Adipose tissue (tissue), 3 donors: ENCODE measurements at regions not wholly inside any gene's neighbourhood (a gene's known extent, or its start where the extent isn't known, plus 50 kb on each side); places are given as distances from the start of the nearest gene placed in this dataset.
A peak's percentile ranks its signal among the peaks of the same experiment; 100 is the strongest.
"Not testable (repeated sequence)": the region's sequence is repeated elsewhere in the genome, so short reads cannot be mapped to it uniquely, and the experiment has no call there.

Experiments
- H3K27ac ChIP-seq: one replicate; pipeline ENCODE4 v1.5.1; 2013; ENCODE audit warnings: low read depth, low read length
- WGBS, 3 donors: extraction: QIAGEN DNeasy Blood & Tissue Kit; methylation state at CpG; one replicate each; pipeline ENCODE4 v1.1.7; 2013; 5-methylcytosine and 5-hydroxymethylcytosine counted together
- donor health status: healthy with polysubstance abuse.
- donor health status: Bipolar disorder and iron deficiency.
- donor health status: healthy.

DNA sequence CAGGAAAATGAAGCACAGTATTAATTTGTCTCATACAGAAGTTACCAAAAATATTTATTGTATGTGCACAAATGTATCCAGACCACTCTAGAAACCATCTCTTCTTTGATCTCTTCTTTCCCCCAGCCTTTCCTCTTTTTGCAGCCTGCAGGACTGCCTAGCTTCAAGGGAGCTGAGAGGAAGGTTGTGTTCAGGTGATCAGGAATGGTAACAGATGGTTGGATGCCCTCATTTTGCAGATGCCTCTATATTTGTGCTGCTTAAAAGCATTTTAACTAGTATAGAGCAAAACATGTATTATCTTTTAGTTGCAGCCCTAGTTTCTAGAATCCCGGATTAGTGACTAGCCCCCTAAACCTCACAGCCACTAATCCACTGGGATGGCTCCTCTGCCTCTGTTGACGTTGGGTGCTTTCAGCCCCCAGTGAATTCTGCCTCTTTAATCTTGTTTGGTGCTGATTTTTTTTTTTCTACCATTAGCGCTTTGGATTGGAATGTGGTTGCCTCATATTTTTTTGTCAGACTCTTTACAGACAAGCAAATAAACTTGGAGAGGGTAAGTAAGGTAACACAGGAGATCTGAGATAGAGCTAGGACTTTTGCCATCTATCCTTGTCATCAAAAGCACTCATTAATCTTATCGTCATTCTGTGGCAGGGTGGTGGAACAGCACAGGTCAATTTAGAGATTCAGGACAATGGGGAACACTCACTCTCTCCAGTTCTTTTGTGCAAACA is 103.8 kb upstream of the NDUFV2 start:
- 29 to 52% (median 43%) methylated on average over 4 of the region's 4 CpGs for WGBS, 3 donors
- H3K27ac ChIP-seq, result no peak overlapping the region

GRCh38 chr18:8999872-9000271 is 102.6 kb upstream of the NDUFV2 start:
- 75 to 83% (median 76%) methylated on average over 9 of the region's 9 CpGs for WGBS, 3 donors
- H3K27ac ChIP-seq, result no peak overlapping the region

- WGBS, 3 donors, result 53 to 64% (median 55%) methylated on average over 5 of the region's 5 CpGs
- no peak overlapping the region for H3K27ac ChIP-seq
These were observed 101.8 kb upstream of the NDUFV2 start for GRCh38 chr18:9000733-9001132.

DNA sequence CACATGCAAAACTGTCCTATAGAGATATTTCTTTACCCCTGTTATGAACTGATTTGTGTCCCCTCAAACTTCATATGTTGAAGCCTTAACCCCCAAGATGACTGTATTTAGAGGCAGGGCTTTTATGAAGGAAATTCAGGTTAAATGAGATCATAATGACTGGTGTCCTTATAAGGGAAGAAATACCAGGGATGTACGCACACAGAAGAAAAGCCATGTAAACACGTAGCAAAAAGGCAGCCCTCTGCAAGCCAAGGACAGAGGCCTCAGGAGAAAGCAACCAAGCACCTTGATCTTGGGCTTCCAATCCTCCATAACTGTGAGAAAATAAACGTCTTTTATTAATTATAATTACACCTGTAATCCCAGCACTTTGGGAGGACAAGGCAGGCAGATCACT is 101.3 kb upstream of the NDUFV2 start:
- H3K27ac ChIP-seq, result no peak overlapping the region
- WGBS, 3 donors, result 85 to 91% (median 88%) methylated on average over 3 of the region's 3 CpGs

DNA sequence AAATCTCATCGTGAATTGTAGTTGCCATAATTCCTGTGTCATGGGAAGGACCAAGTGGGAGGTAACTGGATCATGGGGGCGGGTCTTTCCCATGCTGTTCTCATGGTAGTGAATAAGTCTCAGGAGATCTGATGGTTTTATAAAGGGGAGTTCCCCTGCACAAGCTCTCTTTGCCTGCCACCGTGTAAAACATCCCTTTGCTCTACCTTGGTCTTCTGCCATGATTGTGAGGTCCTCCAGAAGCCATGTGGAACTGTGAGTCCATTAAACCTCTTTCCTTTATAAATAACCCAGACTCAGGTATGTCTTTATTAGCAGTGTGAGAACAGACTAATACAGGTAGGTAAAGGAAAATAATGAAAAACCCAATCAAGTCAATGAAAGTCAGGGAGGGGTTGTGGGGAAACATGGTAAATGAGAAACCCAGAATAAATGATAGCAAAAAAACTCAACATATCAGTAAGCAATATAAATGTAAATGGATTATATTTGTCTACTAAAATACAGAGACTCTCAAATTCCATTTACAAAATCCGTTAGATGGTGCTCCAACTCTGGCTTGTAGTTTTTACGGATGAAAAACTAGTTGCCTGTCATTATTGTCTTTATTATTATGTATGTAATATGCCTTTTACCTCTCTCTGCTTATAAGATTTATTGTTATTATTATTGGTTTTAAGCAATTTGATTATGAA is 98.9 kb upstream of the NDUFV2 start:
- 94 to 95% (median 95%) methylated on average over 5 of the region's 5 CpGs for WGBS, 3 donors
- no peak overlapping the region for H3K27ac ChIP-seq

DNA sequence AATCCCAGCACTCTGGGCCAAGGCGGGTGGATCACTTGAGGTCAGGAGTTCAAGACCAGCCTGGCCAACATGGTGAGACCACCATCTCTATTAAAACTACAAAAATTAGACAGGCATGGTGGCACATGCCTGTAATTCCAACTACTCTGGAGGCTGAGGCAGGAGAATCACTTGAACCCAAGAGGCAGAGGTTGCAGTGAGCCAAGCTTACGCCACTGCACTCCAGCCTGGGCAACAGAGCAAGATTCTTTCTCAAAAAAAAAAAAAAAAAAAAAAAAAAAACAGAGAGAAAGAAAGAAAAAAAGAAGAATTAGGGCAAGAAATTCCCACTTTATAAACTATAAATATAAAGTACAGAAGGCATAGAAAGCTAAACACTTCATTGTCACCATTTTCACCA is 98.2 kb upstream of the NDUFV2 start:
- 96 to 100% (median 98%) methylated on average over 2 of the region's 2 CpGs for WGBS, 3 donors
- H3K27ac ChIP-seq, result not testable (repeated sequence)

DNA sequence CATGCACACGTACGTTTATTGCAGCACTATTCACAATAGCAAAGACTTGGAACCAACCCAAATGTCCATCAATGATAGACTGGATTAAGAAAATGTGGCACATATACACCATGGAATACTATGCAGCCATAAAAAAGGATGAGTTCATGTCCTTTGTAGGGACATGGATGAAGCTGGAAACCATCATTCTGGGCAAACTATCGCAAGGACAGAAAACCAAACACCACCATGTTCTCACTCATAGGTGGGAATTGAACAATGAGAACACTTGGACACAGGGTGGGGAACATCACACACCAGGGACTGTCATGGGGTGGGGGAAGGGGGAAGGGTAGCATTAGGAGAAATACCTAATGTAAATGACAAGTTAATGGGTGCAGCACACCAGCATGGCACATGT is 94.8 kb upstream of the NDUFV2 start:
- 47 to 87% (median 56%) methylated on average over 3 of the region's 3 CpGs for WGBS, 3 donors
- not testable (repeated sequence) for H3K27ac ChIP-seq

- no peak overlapping the region for H3K27ac ChIP-seq
- 78 to 88% (median 78%) methylated on average over 5 of the region's 5 CpGs for WGBS, 3 donors
These were observed 94.2 kb upstream of the NDUFV2 start for GRCh38 chr18:9008200-9008708.

DNA sequence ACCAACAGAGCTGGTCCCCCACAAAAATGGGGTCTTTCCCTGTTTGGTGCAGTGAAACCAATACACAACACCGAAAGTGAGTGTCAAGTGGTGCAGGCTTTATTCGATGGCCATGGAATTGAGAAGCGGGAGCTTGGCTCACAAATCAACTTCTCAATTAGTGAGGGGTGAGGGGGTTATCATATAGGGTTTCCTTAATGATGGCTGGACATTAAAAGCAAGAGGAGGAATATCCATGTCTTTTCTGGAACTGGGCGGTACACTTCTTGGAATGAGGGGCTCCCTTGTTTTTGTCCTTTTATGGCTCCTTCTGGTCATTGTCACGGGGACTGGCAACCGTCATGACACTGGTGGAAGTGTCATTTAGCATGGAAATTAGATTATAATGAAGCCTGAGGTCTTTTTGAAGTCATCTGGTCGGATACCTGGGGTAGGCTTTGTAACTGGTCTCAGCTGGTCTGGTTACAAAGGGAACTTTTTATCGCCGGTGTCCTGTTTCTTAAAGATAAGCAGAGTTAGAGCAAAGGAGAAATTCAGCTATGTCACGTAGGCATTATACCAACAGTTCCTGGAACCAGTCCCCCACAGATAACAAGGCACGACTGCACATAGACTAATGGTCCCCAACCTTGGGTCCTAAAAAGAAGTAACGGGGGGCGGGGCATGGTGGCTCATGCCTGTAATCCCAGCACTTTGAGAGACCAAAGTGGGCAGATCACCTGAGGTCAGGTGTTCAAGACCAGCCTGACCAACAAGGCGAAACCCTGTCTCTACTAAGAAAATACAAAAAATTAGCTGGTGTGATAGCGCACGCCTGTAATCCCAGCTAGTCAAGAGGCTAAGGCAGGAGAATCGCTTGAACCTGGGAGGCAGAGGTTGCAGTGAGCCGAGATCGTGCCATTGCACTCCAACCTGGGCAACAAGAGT is 93.5 kb upstream of the NDUFV2 start:
- no peak overlapping the region for H3K27ac ChIP-seq
- WGBS, 3 donors, result 73 to 89% (median 85%) methylated on average over 19 of the region's 19 CpGs

DNA sequence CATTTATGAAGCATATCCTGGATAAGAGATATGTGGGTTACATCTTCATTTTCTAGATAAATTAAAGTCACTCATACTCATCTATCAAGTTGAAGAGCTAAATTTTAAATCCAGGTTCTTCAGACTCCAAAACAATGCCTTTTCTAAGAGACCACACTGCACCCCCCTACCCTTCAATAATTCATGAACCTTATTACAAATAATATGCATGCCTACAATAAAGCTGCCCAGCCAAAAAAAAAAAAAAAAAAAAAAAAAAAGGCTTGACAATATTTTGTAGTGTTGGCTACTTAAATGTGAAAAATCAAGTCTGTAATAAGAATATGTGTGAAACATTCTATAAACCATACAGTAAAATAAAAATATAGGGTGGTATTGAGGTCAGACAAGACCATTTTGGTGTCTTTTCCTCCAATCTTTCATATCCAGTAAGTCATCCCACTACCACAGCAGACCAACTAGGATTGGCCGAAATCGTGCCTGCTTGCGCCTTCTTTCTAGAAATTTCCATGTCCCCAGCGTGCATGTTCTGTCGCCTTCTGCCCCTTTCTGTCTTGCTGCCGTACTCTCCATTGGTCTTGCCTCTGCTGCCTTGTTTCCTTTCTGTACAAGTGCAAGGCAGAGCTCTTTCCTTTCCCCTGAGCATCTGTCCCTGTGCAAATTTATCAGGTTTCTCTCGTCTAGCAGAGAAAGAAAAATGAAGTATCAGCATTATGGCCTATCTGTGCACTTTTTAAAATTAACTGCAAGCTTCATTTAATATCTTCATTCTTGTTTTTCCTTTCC is 92.6 kb upstream of the NDUFV2 start:
- WGBS, 3 donors, result 88 to 91% (median 90%) methylated on average over 7 of the region's 7 CpGs
- H3K27ac ChIP-seq, result no peak overlapping the region

DNA sequence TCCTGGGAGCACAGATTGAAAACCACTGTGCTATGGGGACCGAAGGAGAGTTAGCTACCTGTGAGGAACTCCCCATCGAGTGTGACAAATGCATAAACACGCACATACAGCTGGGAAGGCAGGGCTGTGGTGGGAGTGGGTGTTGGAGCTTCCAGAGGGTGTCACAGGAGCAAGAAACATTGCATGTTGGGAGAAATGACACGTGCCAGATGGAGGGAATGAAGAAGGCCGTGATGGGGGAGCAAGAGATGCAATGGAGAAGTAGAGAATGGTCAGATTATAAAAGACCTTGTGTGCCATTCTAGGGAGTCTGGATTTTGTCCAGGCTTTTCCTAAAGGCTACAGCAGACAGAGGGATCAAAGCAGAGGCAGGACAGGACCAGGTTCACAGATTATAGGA is 91.1 kb upstream of the NDUFV2 start:
- 65 to 91% (median 82%) methylated on average over 5 of the region's 5 CpGs for WGBS, 3 donors

GRCh38 chr18:9013926-9014373 is 88.5 kb upstream of the NDUFV2 start:
- H3K27ac ChIP-seq, result no peak overlapping the region
- 97 to 100% (median 100%) methylated on average over 2 of the region's 2 CpGs for WGBS, 3 donors

More for the DNA sequence above, 91.1 kb upstream of the NDUFV2 start:
- H3K27ac ChIP-seq, result no peak overlapping the region

GRCh38 chr18:9015689-9016088 is 86.8 kb upstream of the NDUFV2 start:
- H3K27ac ChIP-seq, result no peak overlapping the region
- 67 to 93% (median 92%) methylated on average over 3 of the region's 3 CpGs for WGBS, 3 donors

DNA sequence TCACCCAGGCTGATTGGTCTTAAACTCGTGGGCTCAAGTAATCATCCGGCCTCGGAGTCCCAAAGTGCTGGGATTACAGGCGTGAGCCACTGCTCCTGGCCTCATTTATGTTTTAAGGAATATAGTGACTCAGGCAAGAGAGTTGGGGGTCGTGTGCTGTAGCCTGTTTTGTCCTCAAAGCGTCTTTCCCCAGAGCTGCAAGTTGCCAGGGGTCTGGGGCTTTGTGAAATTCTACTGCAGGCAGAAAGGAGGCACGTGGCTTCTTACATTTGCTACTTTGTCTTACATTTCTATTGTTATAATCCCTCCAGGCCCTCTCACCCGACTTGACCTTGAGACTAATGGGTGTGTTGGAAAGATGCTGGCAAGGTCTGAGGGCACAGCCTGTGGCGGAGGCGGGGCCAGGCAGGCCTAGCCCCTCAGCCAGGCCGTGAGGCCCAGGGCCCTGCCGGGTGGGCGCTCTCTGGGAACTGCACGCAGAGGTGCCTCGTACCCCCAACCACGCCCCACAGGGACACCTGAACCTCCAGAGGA is 85.8 kb upstream of the NDUFV2 start:
- WGBS, 3 donors, result 36 to 63% (median 47%) methylated on average over 16 of the region's 16 CpGs

DNA sequence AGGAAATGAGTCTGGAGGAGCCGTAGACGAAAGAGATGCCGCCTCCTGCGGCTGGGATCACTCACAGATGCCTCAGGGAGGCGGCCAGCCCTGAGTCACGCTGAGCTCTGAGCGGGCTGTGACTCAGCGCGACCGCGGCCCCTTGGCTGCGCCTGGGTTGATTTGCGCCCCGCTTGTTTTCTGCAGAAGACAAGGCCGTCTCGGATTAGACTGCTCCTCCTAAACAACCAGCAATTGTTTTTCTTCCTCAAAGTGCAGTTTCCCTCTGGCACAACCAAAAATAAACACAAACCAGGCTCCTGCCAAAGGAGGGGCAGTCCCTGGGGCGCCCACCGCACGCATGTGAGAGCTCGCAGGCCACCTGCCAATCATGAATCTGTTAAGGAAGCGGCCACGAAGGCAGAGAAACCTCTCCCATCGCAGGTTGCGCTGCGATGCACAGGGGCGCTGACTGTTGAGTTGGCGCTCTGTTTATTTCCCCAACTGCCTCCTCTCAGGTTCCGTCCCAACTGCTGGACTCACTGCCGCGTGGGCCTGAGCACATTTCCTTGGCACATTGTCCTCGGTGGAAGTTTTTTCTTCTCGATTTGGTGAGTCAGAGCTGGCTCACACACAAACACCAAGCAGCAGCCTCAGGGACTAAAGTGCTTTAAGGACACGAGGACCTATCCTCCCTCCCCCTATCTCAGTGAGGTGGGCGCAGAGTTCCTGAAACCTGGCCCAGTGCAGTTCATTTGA is 85.2 kb upstream of the NDUFV2 start:
- H3K27ac ChIP-seq, result peak overlapping the region; percentile 57
- WGBS, 3 donors, result 10 to 47% (median 10%) methylated on average over 34 of the region's 34 CpGs

More for the DNA sequence above, 85.8 kb upstream of the NDUFV2 start:
- peak overlapping the region; percentile 57 for H3K27ac ChIP-seq

GRCh38 chr18:9017905-9018227 is 84.6 kb upstream of the NDUFV2 start:
- 43 to 78% (median 45%) methylated on average over 6 of the region's 6 CpGs for WGBS, 3 donors
- H3K27ac ChIP-seq, result no peak overlapping the region

DNA sequence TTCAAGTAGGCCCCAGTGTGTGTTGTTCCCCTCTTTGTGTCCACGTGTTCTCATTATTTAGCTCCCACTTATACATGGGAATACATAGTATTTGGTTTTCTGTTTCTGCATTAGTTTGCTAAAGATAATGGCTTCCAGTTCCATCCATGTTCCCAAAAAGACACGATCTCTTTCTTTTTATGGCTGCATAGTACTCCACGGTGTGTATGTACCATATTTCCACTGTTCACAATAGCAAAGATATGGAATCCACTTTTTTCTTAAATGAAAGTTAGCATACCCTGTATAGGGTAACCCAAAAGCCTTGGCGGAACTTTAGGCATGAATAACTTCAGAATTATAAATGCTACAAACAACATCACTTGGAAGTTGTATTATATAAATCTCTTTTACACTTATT is 83.4 kb upstream of the NDUFV2 start:
- WGBS, 3 donors, result 92 to 99% (median 98%) methylated on average over 4 of the region's 4 CpGs
- H3K27ac ChIP-seq, result no peak overlapping the region
